ENCODE measurements at regions not wholly inside any gene's neighbourhood (a gene's known extent, or its start where the extent isn't known, plus 50 kb on each side); places are given as distances from the start of the nearest gene placed in this dataset.

GRCh38 chr5:83404182-83404716, 67.3 kb upstream of the VCAN start:
- CTCF ChIA-PET: interaction anchor here (0.6 kb wide), 1 partner anchor 8 kb away, joined by 4 read pairs; no protein-coding TSS in a partner anchor
- Histone ChIP-seq H3K4me1 (ENCODE audit: insufficient read depth, low read length) (no peaks in the 10 kb centered on the region), H3K27me3 (ENCODE audit: low read length) (no peaks in the 10 kb centered on the region), H3K9me2 (replicated peaks; ENCODE audit: low read length) (no peaks in the 10 kb centered on the region), H3K9ac (ENCODE audit: low read length) (no peak overlapping the region), H3K27ac (ENCODE audit: low read length) (no peak overlapping the region), H3K4me2 (ENCODE audit: low read length) (no peak overlapping the region), H4K20me1 (ENCODE audit: low read length) (no peaks in the 10 kb centered on the region), H3K9me3 (ENCODE audit: low read length) (no peaks in the 10 kb centered on the region), H2AFZ (ENCODE audit: low read length) (no peak overlapping the region), H3K4me3 (ENCODE audit: low read length) (no peak overlapping the region), H3F3A (ENCODE audit: low read length, unreplicated experiment) (no peaks in the 10 kb centered on the region), H3K36me3 (ENCODE audit: low read depth, low read length) (no peaks in the 10 kb centered on the region), H3K79me2 (ENCODE audit: low read length) (no peaks in the 10 kb centered on the region)
- BruUV-seq (replicated peaks): no TSS peak
- ATAC-seq (no peak), DNase-seq (no peak)
- intact Hi-C loops (cut with micrococcal nuclease): no loop called here
- TF ChIP-seq EZH2 (IDR thresholded peaks at IDR 0.05; ENCODE audit: low read length, unreplicated experiment): no peak
- TF ChIP-seq CTCF (conservative IDR thresholded peaks at IDR 0.05; ENCODE audit: low read depth, low read length): no peak
- POLR2A ChIA-PET (ENCODE audit: unreplicated experiment): no interaction called here

GRCh38 chr5:83405662-83406061, 65.9 kb upstream of the VCAN start:
- BruUV-seq (replicated peaks): no TSS peak
- Histone ChIP-seq H3K4me2 (ENCODE audit: low read length) (no peak overlapping the region), H3K4me1 (ENCODE audit: insufficient read depth, low read length) (no peaks in the 10 kb centered on the region), H3K9me2 (replicated peaks; ENCODE audit: low read length) (no peaks in the 10 kb centered on the region), H3K9me3 (ENCODE audit: low read length) (no peaks in the 10 kb centered on the region), H3F3A (ENCODE audit: low read length, unreplicated experiment) (no peaks in the 10 kb centered on the region), H3K4me3 (ENCODE audit: low read length) (no peak overlapping the region), H4K20me1 (ENCODE audit: low read length) (no peaks in the 10 kb centered on the region), H3K27ac (ENCODE audit: low read length) (no peak overlapping the region), H3K9ac (ENCODE audit: low read length) (no peak overlapping the region), H3K27me3 (ENCODE audit: low read length) (no peaks in the 10 kb centered on the region), H2AFZ (ENCODE audit: low read length) (no peak overlapping the region), H3K36me3 (ENCODE audit: low read depth, low read length) (no peaks in the 10 kb centered on the region), H3K79me2 (ENCODE audit: low read length) (no peaks in the 10 kb centered on the region)
- intact Hi-C loops (cut with micrococcal nuclease): no loop called here
- ATAC-seq (no peak), DNase-seq (no peak)
- ChIA-PET CTCF (no interaction called here), POLR2A (ENCODE audit: unreplicated experiment) (no interaction called here)
- TF ChIP-seq EZH2phosphoT487 (IDR thresholded peaks at IDR 0.05; ENCODE audit: borderline replicate concordance, low read length) (no peak), EZH2 (IDR thresholded peaks at IDR 0.05; ENCODE audit: low read length, unreplicated experiment) (no peak), CTCF (conservative IDR thresholded peaks at IDR 0.05; ENCODE audit: low read depth, low read length) (no peak)

GRCh38 chr5:83406906-83407305, 64.6 kb upstream of the VCAN start:
- Histone ChIP-seq H2AFZ (ENCODE audit: low read length) (no peak overlapping the region), H4K20me1 (ENCODE audit: low read length) (no peaks in the 10 kb centered on the region), H3K27me3 (ENCODE audit: low read length) (no peaks in the 10 kb centered on the region), H3K9me3 (ENCODE audit: low read length) (no peaks in the 10 kb centered on the region), H3K9me2 (replicated peaks; ENCODE audit: low read length) (no peaks in the 10 kb centered on the region), H3K79me2 (ENCODE audit: low read length) (no peaks in the 10 kb centered on the region), H3K4me2 (ENCODE audit: low read length) (no peak overlapping the region), H3K9ac (ENCODE audit: low read length) (no peak overlapping the region), H3K36me3 (ENCODE audit: low read depth, low read length) (no peaks in the 10 kb centered on the region), H3K27ac (ENCODE audit: low read length) (no peak overlapping the region), H3F3A (ENCODE audit: low read length, unreplicated experiment) (no peaks in the 10 kb centered on the region), H3K4me3 (ENCODE audit: low read length) (no peak overlapping the region), H3K4me1 (ENCODE audit: insufficient read depth, low read length) (no peaks in the 10 kb centered on the region)
- no peak for TF ChIP-seq EZH2 (IDR thresholded peaks at IDR 0.05; ENCODE audit: low read length, unreplicated experiment)
- no peak for TF ChIP-seq CTCF (conservative IDR thresholded peaks at IDR 0.05; ENCODE audit: low read depth, low read length)
- TF ChIP-seq EZH2phosphoT487 (IDR thresholded peaks at IDR 0.05; ENCODE audit: borderline replicate concordance, low read length): no peak
- ATAC-seq (no peak), DNase-seq (no peak)
- POLR2A ChIA-PET (ENCODE audit: unreplicated experiment): no interaction called here
- intact Hi-C loops (cut with micrococcal nuclease): no loop called here
- CTCF ChIA-PET: no interaction called here
- no TSS peak for BruUV-seq (replicated peaks)
